ENCODE measurements at regions not wholly inside any gene's neighbourhood (a gene's known extent, or its start where the extent isn't known, plus 50 kb on each side); places are given as distances from the start of the nearest gene placed in this dataset.
"Not testable (repeated sequence)": the region's sequence is repeated elsewhere in the genome, so short reads cannot be mapped to it uniquely, and the experiment has no call there.

DNA sequence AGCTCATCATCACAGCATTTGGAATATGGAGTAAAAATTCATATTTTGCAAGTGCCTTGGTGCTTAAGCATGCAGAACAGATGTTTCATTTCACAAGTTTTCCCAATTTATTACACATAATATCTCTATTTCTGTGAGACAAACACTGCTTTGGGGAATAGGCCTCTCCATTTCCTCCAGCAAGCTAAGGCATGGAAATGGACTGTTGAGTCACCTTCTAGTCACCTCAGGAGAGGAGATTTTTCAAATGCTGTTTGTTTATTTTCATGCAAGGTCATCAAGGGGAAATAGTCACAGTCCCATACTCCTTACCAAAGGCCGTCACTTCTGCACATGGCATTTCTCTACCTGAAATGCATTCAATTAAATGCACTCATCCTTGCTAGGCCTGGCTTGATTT is 57.4 kb upstream of the NUTM2D start:
- ATAC-seq; DNase-seq; intact Hi-C loops (cut with DNase I); H3K9me3 ChIP-seq; H3K4me1 ChIP-seq; H3K27ac ChIP-seq; H3K36me3 ChIP-seq; H3K4me3 ChIP-seq; H3K27me3 ChIP-seq (ENCODE audit: low read depth): not testable (repeated sequence)

DNA sequence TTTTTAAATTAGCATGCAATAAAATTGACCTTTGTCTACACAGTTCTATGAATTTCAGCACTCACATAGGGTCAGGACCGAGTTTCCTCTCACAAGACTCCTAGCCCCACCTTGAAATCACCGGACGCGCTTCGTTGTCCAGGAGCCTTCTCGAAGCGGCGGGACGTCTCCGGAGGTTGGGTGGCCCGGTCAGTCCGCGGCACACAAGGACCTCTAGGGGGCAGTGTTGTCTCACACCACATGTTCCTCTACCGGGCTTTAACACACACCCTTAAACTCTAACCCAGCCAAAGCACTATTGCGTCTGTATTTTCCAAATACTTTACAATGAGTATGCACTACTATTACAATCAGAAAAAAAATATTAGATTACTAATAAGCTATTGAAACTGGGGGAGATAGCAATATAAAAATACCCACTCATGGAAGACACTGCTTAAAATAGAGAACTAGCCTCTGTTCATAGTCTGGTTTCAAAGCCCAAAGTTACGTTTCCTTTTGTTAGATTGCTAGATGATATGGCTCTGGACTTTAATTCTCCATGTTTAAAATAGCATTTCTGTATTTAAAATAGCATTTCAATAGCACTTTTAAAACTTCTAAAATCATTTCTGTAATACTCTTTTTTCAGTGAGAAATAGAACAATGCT is 56.0 kb upstream of the NUTM2D start:
- TF ChIP-seq, protein P1, sequence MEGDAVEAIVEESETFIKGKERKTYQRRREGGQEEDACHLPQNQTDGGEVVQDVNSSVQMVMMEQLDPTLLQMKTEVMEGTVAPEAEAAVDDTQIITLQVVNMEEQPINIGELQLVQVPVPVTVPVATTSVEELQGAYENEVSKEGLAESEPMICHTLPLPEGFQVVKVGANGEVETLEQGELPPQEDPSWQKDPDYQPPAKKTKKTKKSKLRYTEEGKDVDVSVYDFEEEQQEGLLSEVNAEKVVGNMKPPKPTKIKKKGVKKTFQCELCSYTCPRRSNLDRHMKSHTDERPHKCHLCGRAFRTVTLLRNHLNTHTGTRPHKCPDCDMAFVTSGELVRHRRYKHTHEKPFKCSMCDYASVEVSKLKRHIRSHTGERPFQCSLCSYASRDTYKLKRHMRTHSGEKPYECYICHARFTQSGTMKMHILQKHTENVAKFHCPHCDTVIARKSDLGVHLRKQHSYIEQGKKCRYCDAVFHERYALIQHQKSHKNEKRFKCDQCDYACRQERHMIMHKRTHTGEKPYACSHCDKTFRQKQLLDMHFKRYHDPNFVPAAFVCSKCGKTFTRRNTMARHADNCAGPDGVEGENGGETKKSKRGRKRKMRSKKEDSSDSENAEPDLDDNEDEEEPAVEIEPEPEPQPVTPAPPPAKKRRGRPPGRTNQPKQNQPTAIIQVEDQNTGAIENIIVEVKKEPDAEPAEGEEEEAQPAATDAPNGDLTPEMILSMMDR (IDR thresholded peaks at IDR 0.05): peak; percentile 42
- intact Hi-C loops (cut with DNase I); H3K27ac ChIP-seq; H3K27me3 ChIP-seq (ENCODE audit: low read depth); H3K9me3 ChIP-seq; H3K36me3 ChIP-seq; H3K4me1 ChIP-seq; H3K4me3 ChIP-seq: not testable (repeated sequence)
- peak; percentile 77 for DNase-seq
- ATAC-seq: peak; percentile 99

DNA sequence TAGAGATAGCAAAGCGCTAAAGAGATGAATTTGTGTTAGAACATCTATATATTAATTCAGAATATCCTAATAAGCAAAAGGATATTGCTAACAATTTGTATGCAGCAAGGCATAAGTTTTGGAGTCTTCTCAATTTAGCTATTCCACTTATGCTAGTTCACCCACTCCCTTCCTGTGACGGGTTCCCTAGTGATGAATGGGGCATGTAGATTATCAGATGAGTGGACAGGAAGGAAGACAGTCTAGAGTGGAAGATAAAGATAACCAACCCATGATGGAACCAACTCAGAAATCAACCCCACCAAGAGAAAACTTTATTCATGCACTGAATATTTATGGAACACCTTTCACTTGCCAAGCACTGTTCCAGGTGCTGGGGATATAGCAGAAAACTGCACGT is 55.4 kb upstream of the NUTM2D start:
- H3K4me1 ChIP-seq; DNase-seq; H3K4me3 ChIP-seq; H3K9me3 ChIP-seq; H3K27me3 ChIP-seq (ENCODE audit: low read depth); H3K36me3 ChIP-seq; H3K27ac ChIP-seq; intact Hi-C loops (cut with DNase I): not testable (repeated sequence)
- peak in 1 of 2 donors; percentile 43 for ATAC-seq

DNA sequence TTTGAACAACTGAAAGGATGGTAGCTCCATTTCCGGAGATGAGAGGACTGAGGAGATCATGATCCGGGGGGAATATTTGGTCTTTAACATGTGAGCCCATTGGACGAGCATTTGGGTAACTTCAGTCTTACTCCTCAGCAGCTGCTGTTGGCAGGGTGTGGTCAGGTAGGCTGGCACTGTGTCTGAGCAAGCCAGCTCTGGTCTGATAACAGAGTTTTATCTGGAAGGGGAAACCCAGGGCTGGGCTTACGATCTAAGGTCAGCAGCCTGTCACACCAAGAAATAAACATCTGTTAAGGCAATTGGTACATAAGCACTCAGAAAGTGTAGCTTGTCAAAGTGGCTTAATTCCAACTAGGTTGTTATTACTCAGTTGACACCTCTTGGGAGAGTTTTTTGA is 53.8 kb upstream of the NUTM2D start:
- ATAC-seq; H3K27ac ChIP-seq; H3K27me3 ChIP-seq (ENCODE audit: low read depth); H3K4me3 ChIP-seq; H3K9me3 ChIP-seq; intact Hi-C loops (cut with DNase I); DNase-seq; H3K4me1 ChIP-seq; H3K36me3 ChIP-seq: not testable (repeated sequence)

DNA sequence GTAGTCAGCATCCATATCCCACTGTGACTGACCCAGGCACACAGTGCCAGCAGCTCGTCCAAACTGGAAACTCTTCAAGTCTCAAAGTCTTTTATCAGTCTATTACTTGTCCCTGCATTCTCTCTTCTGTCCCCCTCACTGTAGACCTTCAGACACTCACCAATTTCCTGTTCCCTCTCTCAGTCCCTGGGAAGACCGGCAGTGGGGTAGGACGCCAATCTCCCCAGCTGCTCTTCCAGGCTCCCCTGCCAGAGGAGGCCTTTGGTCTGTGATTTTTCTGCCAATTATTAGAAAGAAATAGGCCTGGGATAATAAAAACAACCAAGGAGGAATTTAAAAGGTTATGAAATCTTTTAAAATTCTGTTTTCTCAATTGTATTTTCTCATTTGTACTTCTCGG is 50.9 kb upstream of the NUTM2D start:
- ATAC-seq; H3K4me1 ChIP-seq; H3K4me3 ChIP-seq; intact Hi-C loops (cut with DNase I); DNase-seq; H3K9me3 ChIP-seq; H3K36me3 ChIP-seq; H3K27ac ChIP-seq; H3K27me3 ChIP-seq (ENCODE audit: low read depth): not testable (repeated sequence)
